Lower leg skin (tissue), 3 donors: ENCODE measurements at regions not wholly inside any gene's neighbourhood (a gene's known extent, or its start where the extent isn't known, plus 50 kb on each side); places are given as distances from the start of the nearest gene placed in this dataset.

ENCODE experiments used
- CTCF ChIP-seq, 3 donors: fragments of 450-650 bp; IDR thresholded peaks; one replicate each; pipeline ENCODE4 v1.5.1; 2016; ENCODE audit warnings: antibody characterized with exemption in 3 of 3, mild to moderate bottlenecking in 3 of 3, moderate library complexity in 2 of 3
- POLR2A ChIP-seq, 2 donors: fragments of 450-650 bp; IDR thresholded peaks; one replicate each; pipeline ENCODE4 v1.6.1; 2016 to 2017; ENCODE audit warnings: antibody characterized with exemption in 2 of 2, mild to moderate bottlenecking in 1 of 2, moderate library complexity in 1 of 2

- no peak for TF ChIP-seq CTCF (IDR thresholded peaks at IDR 0.05)
- TF ChIP-seq POLR2A (IDR thresholded peaks at IDR 0.05): no peak
Observed at GRCh38 chr5:143454936-143455516, 51.5 kb upstream of the NR3C1 start.
